ENCODE measurements at regions not wholly inside any gene's neighbourhood (a gene's known extent, or its start where the extent isn't known, plus 50 kb on each side); places are given as distances from the start of the nearest gene placed in this dataset.
A peak's percentile ranks its signal among the peaks of the same experiment; 100 is the strongest.

GRCh38 chr7:112554591-112554990, 73.8 kb downstream of the LSMEM1 start:
- DNase-seq, result no peak
- H3K36me3 ChIP-seq (replicated peaks in 1 of 2; ENCODE audit: control insufficient read depth in 1 of 2, insufficient read depth in 2 of 2, low read length in 1 of 2), result no peaks in the 10 kb centered on the region

More at GRCh38 chr7:112554591-112554990, 73.8 kb downstream of the LSMEM1 start:
- no peaks in the 10 kb centered on the region for H3K9me2 ChIP-seq
- ChIA-PET POLR2A (no interaction called here), CTCF (interaction anchor here (1.0 kb wide), 1 partner anchor 31 kb away, joined by 3 read pairs; no protein-coding TSS in a partner anchor)
- H3K4me1 ChIP-seq (ENCODE audit: control insufficient read depth in 1 of 2, insufficient read depth in 2 of 2, low read depth in 1 of 2, low read length in 1 of 2), result no peaks in the 10 kb centered on the region
- H3F3A ChIP-seq (replicated peaks; ENCODE audit: insufficient read depth), result no peaks in the 10 kb centered on the region
- no peak overlapping the region for H3K9ac ChIP-seq
- no peaks in the 10 kb centered on the region for H3K9me3 ChIP-seq
- TF ChIP-seq CTCF (IDR thresholded peaks at IDR 0.05) (peak; percentile 44), GATA2 (CRISPR knock-in tag; IDR thresholded peaks at IDR 0.05) (no peak), TCF12 (IDR thresholded peaks at IDR 0.05) (no peak), SMC3 (IDR thresholded peaks at IDR 0.05; ENCODE audit: low read depth, low read length) (no peak), REST (IDR thresholded peaks at IDR 0.05; ENCODE audit: low read depth, low read length) (no peak)
- H3K4me2 ChIP-seq, result no peak overlapping the region
- no peak overlapping the region for H3K4me3 ChIP-seq (ENCODE audit: low read depth in 2 of 2, low read length in 1 of 2)
- H3K79me2 ChIP-seq (ENCODE audit: insufficient read depth), result no peaks in the 10 kb centered on the region
- H3K27me3 ChIP-seq (ENCODE audit: insufficient read depth), result no peaks in the 10 kb centered on the region
- H3K27ac ChIP-seq (ENCODE audit: low read depth in 2 of 2, low read length in 1 of 2), result no peak overlapping the region
- no peaks in the 10 kb centered on the region for H4K20me1 ChIP-seq (ENCODE audit: insufficient read depth)
- H2AFZ ChIP-seq (ENCODE audit: low read depth), result no peak overlapping the region

All from SK-N-SH (cell line).